CD4-positive, alpha-beta T cell (primary cell): ENCODE measurements at regions not wholly inside any gene's neighbourhood (a gene's known extent, or its start where the extent isn't known, plus 50 kb on each side); places are given as distances from the start of the nearest gene placed in this dataset.

Experiments used
- ATAC-seq: fragments of 200-7000 bp; cut with Tn5 transposase; one replicate; pipeline ENCODE4 v1.10.0; 2022; ENCODE audit warnings: mild to moderate bottlenecking; ENCODE audit not compliant: poor library complexity
- CTCF ChIA-PET: fragments of 350-600 bp; sonication (Branson Sonifier 250); formaldehyde crosslinking; loops from one replicate; lab custom pipeline; 2021; ENCODE audit warnings: antibody characterized with exemption, inconsistent platforms; lab: Charles Lee
- POLR2A ChIA-PET: fragments of 350-600 bp; sonication (Branson Sonifier 250); formaldehyde crosslinking; loops from one replicate; lab custom pipeline; 2021; ENCODE audit warnings: antibody characterized with exemption, inconsistent platforms; lab: Charles Lee
- DNase-seq, 14 experiments: peaks; one replicate each; pipeline ENCODE4 v3.0.0-alpha.2; 2013 to 2020; ENCODE audit warnings: mixed read lengths in 2 of 14
- H3K27ac ChIP-seq, 2 donors: one replicate each; pipeline versions ENCODE4 v1.5.1 to v1.7.0; 2013; ENCODE audit warnings: low read length in 2 of 2, low read depth in 1 of 2, mild to moderate bottlenecking in 1 of 2
- H3K27me3 ChIP-seq, 2 experiments: 1 replicate in 1 of 2; 2 replicates in 1 of 2; pipeline versions ENCODE4 v1.6.1 to v1.7.0; 2013; ENCODE audit warnings: low read length in 2 of 2, control low read depth in 1 of 2, mild to moderate bottlenecking in 1 of 2, moderate library complexity in 1 of 2; ENCODE audit not compliant: insufficient read depth in 2 of 2, control insufficient read depth in 1 of 2
- H3K36me3 ChIP-seq: one replicate; pipeline ENCODE4 v1.6.1; 2013; ENCODE audit warnings: low read length, control low read depth; ENCODE audit not compliant: insufficient read depth
- H3K4me1 ChIP-seq: one replicate; pipeline ENCODE4 v1.6.1; 2013; ENCODE audit warnings: low read length, control low read depth; ENCODE audit not compliant: insufficient read depth
- H3K4me3 ChIP-seq: one replicate; pipeline ENCODE4 v1.5.1; 2013; ENCODE audit warnings: mild to moderate bottlenecking, low read length, moderate library complexity
- H3K9me3 ChIP-seq, 2 experiments: 1 replicate in 1 of 2; 2 replicates in 1 of 2; pipeline versions ENCODE4 v1.6.1 to v1.7.0; 2013; ENCODE audit warnings: low read length in 2 of 2, mild to moderate bottlenecking in 2 of 2, control low read depth in 1 of 2, moderate library complexity in 1 of 2; ENCODE audit not compliant: control insufficient read depth in 1 of 2, insufficient read depth in 1 of 2
- H3K27ac Mint-ChIP-seq: one replicate; pipeline ENCODE4 v1.8.0; 2020; ENCODE audit warnings: mixed read lengths
- H3K27me3 Mint-ChIP-seq: one replicate; pipeline ENCODE4 v1.8.0; 2021; ENCODE audit warnings: mixed read lengths
- H3K36me3 Mint-ChIP-seq: one replicate; pipeline ENCODE4 v1.8.0; 2021; ENCODE audit warnings: low read depth, mixed read lengths
- H3K4me1 Mint-ChIP-seq: one replicate; pipeline ENCODE4 v1.8.0; 2021; ENCODE audit warnings: low read depth, mixed read lengths
- H3K4me3 Mint-ChIP-seq: one replicate; pipeline ENCODE4 v1.8.0; 2020; ENCODE audit warnings: mild to moderate bottlenecking, mixed read lengths
- H3K9me3 Mint-ChIP-seq: one replicate; pipeline ENCODE4 v1.8.0; 2020; ENCODE audit warnings: mixed read lengths
- CTCF ChIP-seq: fragments of 200-600 bp; IDR thresholded peaks from one replicate; pipeline ENCODE4 v1.8.0; 2022; ENCODE audit warnings: antibody characterized with exemption, mild to moderate bottlenecking
- intact Hi-C, 2 experiments: fragments of 100-400 bp; cut with DNase I in 1 of 2; cut with micrococcal nuclease in 1 of 2; formaldehyde crosslinking; loops; one replicate each; pipeline versions ENCODE4 v1.15.1 to v1.9.0; 2023 to 2025; cut with DNase I, micrococcal nuclease

- no peak overlapping the region for H3K27ac ChIP-seq
- DNase-seq (no peak), ATAC-seq (no peak)
- no peaks in the 10 kb centered on the region for H3K36me3 ChIP-seq
- H3K4me3 ChIP-seq = no peak overlapping the region
- ChIA-PET CTCF (no interaction called here), POLR2A (interaction anchor here (1.0 kb wide), 1 partner anchor 30 kb away, joined by 3 read pairs; no protein-coding TSS in a partner anchor)
- no peaks in the 10 kb centered on the region for H3K9me3 ChIP-seq
- Mint-ChIP-seq H3K4me3 (no peak overlapping the region), H3K4me1 (no peaks in the 10 kb centered on the region), H3K27me3 (peaks cover 4% of the 10 kb centered on the region), H3K36me3 (no peaks in the 10 kb centered on the region), H3K27ac (no peak overlapping the region), H3K9me3 (no peaks in the 10 kb centered on the region)
- H3K4me1 ChIP-seq = no peaks in the 10 kb centered on the region
- H3K27me3 ChIP-seq = peaks cover 0 to 5% of the 10 kb centered on the region in 2 experiments
- intact Hi-C loops = no loop called here
- TF ChIP-seq CTCF = no peak
Measured at GRCh38 chr21:15277466-15277865, 212.7 kb upstream of the NRIP1 start.

DNA sequence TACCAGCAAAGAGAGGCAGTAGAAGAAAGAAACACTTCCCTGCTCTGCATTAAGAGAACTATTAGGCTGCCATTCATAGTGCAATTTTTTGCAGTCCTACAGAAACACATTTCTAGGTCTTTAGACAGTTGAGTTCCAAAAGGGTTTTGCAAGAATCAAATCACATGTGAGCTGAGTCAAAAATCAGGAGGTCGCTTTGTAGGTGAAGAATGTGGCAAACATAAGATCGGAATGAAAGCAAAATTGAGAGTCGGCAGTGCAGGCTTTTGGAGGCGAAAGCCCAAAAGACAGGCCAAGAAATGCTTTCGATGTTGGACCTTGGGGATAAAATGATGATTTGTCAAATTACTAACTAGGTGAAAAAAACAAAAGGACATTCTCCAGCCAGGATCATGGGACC lies 213.5 kb upstream of the NRIP1 start:
- intact Hi-C loops = no loop called here
- H3K9me3 Mint-ChIP-seq = no peaks in the 10 kb centered on the region
- H3K27ac ChIP-seq = no peak overlapping the region
- ChIA-PET CTCF (no interaction called here), POLR2A (no interaction called here)
- H3K36me3 ChIP-seq = no peaks in the 10 kb centered on the region
- H3K9me3 ChIP-seq = no peaks in the 10 kb centered on the region
- no peaks in the 10 kb centered on the region for H3K4me1 ChIP-seq
- no peaks in the 10 kb centered on the region for H3K36me3 Mint-ChIP-seq
- peaks cover 4% of the 10 kb centered on the region for H3K27me3 Mint-ChIP-seq
- DNase-seq (no peak), ATAC-seq (no peak)
- H3K27me3 ChIP-seq = peaks cover 0 to 5% of the 10 kb centered on the region in 2 experiments
- no peak overlapping the region for H3K4me3 Mint-ChIP-seq
- H3K4me1 Mint-ChIP-seq = no peaks in the 10 kb centered on the region
- H3K4me3 ChIP-seq = no peak overlapping the region
- no peak for TF ChIP-seq CTCF
- H3K27ac Mint-ChIP-seq = no peak overlapping the region

GRCh38 chr21:15278851-15279250 lies 214.1 kb upstream of the NRIP1 start:
- ChIA-PET POLR2A (no interaction called here), CTCF (no interaction called here)
- Histone ChIP-seq H3K27me3 (peaks cover 0 to 5% of the 10 kb centered on the region in 2 experiments), H3K9me3 (no peaks in the 10 kb centered on the region), H3K4me1 (no peaks in the 10 kb centered on the region), H3K4me3 (no peak overlapping the region), H3K36me3 (no peaks in the 10 kb centered on the region), H3K27ac (no peak overlapping the region)
- Mint-ChIP-seq H3K9me3 (no peaks in the 10 kb centered on the region), H3K36me3 (no peaks in the 10 kb centered on the region), H3K27ac (no peak overlapping the region), H3K4me3 (no peak overlapping the region), H3K27me3 (peaks cover 4% of the 10 kb centered on the region), H3K4me1 (no peaks in the 10 kb centered on the region)
- no peak for TF ChIP-seq CTCF
- intact Hi-C loops = no loop called here
- ATAC-seq = no peak
- no peak for DNase-seq
